GM21529 (cell line): ENCODE measurements at regions not wholly inside any gene's neighbourhood (a gene's known extent, or its start where the extent isn't known, plus 50 kb on each side); places are given as distances from the start of the nearest gene placed in this dataset.
A peak's percentile ranks its signal among the peaks of the same experiment; 100 is the strongest.

ENCODE experiments used
- ATAC-seq: cut with Tn5 transposase; IDR thresholded peaks from one replicate; pipeline ENCODE4 v1.9.1; 2021; ENCODE audit not compliant: unreplicated experiment

DNA sequence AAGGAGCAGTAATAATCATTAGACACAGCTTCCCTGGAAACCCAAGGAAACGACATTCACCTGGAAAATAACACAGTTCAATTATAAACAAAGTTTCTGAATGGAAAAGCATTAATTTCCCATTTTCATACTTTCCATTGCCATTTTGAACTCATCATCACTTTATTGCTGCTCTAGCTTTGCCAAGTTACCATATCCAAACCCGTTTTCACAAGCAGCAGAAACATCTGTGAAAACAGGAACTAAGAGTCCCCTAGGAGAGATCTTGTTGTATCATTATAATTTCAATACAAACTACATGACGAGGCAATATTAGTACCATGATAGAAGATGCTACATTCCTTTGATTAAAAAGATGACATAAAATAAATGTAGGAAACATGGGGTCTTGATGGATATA, 597.0 kb upstream of the NRXN1 start:
- no peak for ATAC-seq

DNA sequence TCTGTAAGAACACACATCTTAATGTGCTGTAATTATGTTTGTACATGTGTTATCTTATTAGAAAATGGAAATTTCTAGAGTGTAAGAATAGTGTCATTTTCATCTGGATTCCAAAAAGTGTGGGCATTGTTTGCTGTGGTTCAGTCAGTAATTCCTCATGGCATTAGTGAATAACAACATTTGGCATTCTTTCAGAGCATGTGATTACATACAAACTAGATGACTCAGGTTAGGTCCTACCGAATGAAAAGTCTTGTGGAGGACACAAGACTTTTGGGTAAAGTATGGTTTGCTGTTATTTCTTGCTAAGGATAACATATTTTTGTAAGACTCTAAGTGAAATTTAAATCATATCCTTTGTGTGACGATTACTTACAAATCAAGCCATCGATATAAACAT, 593.1 kb upstream of the NRXN1 start:
- no peak for ATAC-seq

DNA sequence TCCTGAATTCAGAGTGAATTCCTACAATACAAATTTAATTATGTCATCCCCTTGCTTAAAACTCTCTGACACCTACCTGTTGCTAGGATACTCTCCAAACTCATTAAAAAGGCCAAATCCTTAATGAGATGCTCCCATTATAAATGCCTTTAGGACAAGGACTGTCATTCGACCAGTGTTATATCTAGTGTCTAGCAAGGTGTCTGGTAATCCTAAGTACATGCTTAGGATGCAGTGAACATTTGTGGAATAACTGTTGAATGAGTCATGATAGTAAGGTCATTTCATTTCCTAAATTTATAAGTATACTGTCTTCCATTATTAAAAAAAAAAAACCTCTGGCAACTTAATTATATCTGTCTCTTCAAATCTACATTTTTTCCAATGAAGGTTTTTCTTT, 588.9 kb upstream of the NRXN1 start:
- ATAC-seq = no peak

DNA sequence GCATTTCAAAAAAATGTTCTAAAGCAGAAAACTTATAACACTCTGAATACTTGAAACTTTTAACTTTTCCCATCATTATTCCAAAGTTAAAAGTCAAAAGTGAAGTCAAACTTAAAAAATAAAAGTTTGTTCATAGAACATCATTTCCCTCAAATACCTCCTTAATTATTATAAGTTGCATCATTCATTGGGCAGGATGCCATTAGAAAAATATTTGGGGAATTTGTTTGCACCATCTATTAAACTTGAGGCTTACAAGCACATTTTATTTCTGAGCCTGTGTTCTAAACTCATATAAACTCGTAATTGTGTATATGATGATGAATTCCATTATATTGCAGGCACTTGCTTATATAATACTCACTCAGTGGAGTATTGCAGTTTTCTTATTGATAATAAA, 588.0 kb upstream of the NRXN1 start:
- ATAC-seq = no peak

DNA sequence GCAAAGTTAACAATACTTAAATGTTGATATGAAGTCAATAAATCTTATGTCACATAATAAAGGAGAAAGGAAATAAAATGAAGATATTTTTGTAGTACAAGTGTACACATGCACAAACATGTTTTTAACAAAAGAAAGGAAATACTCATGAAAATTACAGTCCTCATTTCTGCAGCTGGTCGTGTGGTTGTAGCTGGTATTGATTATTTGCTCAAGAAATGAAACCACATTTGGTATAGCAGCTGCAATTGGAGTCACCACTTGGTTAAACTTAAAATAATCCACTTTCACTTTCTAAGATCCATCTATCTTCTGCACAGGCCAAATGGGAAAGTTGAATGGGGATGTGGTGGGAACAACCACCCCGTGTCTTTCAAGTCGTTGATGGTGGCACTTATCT, 580.5 kb upstream of the NRXN1 start:
- ATAC-seq = no peak

DNA sequence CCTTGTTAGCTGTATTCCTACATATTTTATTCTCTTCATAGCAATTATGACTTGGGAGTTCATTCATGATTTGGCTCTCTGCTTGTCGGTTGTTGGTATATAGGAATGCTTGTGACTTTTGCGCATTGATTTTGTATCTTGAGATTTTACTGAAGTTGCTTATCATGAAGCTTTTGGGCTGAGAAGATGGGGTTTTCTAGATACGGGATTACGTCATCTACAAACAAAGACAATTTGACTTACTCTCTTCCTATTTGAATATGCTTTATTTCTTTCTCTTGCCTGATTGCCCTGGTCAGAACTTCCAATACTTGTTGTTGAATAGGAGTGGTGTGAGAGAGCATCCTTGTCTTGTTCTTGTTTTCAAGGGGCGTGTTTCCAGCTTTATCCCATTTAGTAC, 569.8 kb upstream of the NRXN1 start:
- no peak for ATAC-seq

DNA sequence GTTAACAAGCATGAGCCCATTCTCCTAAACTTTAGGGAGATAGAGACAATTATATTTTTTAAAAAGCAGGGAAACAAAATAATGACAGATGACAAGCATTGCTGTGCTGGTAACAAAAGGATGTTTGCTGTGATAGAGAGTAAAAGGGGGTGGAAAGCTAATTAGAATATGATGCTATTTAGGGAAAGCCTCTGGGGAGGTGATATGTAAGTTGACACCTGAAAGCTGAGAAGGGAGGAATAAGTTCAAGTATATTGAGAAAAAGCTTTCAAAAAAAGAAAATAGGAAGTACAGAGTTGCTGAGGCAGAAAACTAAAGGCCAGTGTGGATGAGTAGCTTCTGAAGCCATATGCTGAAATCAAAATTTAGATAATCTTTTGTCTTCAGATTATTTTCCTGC, 565.2 kb upstream of the NRXN1 start:
- ATAC-seq = no peak

DNA sequence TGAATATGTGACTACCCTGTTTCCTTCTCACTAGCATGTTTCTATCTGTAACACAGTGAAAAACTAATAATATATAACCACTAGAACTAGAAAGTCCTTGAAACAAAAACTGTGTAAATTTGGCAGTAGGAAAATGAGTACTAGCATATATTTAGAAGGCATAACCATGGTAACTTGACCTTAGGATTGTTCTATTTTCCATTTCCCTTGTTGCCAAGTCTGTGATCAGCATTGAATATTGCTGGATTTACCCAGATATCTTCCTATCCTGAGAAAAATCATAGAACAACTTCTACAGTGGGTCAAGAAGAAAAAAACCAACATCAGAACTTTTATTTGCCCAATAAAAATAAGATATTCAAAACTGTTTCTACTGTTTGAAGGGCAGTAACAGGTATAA, 563.9 kb upstream of the NRXN1 start:
- ATAC-seq = no peak

DNA sequence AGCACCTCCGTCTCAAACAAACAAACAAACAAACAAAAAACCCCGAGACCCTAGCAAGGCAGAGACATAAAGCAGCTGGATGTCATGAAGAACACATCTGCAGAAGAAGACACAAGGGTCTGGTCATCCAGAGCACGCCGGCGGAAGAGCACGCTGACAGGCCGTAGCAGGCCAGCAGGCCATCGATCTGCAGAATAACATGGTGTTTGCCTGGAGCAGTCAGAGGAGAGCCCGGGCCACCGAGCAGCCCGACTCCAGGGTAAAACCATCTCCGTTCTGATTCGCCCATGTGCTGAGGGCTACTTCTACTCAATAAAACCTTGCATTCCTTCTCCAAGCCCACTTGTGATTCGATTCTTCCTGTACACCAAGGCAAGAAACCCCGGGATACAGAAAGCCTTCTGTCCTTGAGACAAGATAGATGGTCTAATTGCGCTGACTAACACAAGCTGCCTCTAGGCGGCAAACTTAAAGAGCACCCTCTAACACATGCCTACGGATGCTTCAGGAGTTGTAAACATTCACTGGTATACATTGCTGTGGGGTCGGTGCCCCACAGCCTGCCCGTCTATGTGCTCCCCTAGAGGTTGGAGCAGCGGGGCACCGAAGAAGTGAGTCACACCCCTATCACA, 549.8 kb upstream of the NRXN1 start:
- ATAC-seq = no peak

DNA sequence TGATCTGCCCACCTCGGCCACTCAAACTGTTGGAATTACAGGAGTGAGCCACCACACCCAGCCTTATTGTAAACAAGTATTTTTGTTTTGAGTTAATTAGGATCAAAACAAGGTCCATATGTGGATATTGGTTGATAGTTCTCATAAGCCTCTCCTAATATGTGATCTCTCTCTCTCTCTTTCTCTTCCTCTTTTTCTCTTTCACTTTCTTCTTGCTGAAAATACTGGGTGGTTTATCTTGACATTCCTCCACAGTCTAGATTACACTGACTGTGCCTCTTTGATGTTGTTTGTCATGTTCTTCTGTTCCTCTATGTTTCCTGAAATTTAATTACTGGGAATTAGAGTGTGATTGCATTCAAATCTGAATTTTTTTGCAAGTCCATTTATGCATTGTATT, 547.5 kb upstream of the NRXN1 start:
- ATAC-seq = no peak

DNA sequence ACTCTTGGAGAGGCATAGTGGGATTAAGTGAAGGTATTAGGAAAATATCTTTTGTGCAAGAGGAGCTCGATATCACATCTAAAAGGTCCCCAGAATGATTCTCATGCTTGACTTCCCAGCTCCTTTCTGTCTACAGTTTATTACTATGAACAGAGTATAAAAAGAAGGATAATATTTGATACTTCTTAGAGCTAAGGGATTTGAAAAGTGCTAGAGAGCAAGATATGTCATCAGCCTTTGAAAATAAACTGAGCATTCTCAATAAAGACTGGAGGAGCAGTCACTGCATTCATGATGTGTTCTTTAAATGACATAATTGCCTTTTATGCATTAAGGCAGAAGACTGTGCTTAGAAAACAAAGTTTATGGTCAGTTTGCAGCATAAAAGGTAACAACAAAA, 543.2 kb upstream of the NRXN1 start:
- no peak for ATAC-seq

DNA sequence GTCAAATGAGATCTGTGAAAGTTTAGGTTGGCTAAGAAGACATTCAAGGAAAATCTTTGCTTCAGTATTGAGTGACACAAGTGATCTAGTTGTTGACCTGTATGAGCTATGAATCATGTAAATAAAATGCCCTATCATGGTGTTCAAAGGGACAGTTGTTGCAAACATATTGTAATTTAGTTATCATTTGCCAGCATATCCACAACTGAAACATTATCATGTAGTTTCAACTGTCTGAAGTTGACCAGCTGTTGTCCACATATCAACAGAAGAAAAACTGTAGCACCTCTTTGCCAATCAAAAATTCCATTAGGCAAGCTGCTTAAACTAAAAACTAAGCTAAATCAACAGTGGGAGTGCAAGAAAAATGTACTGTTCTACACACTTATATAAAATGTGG, 527.1 kb upstream of the NRXN1 start:
- no peak for ATAC-seq

DNA sequence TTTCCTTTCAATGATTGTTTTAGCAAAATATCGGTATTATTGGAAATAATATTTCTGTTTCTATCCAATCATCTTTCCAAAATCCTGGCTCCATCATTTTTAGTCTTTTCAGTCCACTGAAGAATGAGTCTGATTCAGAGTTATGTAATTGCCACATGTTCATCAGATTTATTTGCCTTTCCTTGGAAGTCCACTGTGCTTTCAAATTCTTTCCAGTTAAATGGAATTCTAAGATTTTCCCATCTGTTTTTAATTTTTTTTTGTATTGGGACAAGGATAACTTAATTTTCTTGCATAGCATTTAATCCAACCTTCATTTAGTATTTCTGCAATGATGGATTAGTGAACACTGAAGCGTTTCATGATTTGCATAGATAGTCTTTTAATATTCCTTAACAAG, 521.5 kb upstream of the NRXN1 start:
- no peak for ATAC-seq

DNA sequence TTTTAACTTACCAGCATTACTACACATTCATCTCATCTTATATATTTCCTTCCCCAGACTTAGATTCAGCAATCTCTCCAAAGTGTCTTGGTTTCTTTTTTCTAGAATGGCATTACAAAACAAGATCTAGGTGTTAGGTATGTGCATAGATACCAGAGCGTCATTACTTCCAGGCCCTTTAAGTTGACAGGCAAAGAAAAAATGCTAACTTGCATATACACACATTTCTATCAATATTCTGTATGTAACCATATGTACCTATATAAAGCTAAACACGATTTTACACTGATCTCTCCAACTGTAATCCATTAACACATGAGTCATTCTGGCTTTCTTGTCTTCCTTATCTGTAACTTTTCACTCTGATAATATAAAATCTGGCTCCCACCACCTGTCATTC, 503.8 kb upstream of the NRXN1 start:
- no peak for ATAC-seq

DNA sequence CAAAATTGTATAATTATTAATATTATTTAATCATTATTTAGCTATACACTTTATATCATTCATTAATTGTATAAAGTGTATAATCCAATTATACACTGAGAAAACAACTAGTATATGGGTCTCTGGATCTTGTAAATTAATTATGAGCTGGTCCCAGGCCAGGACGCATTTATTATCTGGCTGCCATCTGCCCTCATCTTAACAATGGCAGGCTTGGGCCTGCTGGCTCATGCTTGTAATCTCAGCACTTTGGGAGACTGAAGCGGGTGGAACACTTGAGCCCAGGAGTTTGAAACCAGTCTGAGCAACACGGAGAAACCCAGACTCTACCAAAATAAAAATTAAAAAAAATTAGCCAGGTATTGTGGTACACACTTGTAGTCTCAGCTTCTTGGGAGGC, 502.2 kb upstream of the NRXN1 start:
- no peak for ATAC-seq

DNA sequence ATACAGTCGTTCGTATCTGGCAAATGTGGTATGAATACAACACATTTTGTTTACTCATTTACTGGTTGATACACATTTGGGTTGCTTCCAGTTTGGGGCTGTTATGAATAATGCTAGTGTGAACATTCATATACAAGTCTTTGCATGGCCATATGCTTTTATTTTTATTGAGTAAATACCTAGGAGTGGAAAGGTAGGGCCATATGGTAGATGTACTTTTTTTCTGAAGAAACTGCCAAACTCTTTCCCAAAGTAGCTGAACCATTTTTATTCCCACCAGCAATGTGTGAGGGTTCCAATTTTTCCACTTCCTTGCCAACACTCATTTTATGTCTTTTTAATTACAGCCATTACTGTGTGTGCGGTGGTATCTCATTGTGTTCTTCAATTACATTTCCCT, 496.2 kb upstream of the NRXN1 start:
- no peak for ATAC-seq

DNA sequence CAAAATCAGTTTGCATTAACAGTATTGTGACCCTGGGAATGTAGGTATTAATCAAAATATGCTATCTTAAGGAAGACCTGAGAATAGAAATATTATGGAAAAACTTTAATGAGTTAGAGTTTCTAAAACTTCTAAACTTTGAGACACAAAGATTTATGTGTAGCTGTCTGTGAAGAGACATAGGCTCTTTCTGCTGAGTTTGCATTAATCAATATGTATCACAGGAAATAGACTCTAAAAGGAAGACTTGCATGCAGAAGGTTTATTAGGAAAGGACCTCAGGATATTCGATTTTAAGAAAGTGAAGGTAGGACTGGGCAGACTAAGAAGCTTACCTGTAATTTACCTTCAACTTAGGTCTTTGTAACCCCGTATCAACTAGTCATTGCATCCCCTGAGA, 494.8 kb upstream of the NRXN1 start:
- ATAC-seq = no peak

DNA sequence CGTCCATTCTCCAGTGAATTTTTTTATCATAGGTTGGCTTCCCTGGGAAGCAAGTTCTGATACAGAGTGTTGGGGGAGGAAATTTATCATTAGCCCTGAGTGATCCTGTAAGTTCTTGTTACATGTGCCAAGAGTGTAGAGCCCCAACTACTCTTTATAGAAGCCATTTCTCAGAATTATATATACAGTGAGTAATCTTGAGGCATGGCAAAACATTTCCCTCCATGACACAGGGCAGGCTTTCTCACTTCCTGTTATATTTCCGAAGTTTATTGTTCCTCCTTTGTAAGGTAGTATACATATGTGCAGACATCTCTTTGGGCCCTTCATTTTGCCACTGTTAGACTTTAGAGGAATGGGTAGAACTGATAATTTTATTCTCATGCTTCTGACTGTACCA, 484.7 kb upstream of the NRXN1 start:
- ATAC-seq = no peak

DNA sequence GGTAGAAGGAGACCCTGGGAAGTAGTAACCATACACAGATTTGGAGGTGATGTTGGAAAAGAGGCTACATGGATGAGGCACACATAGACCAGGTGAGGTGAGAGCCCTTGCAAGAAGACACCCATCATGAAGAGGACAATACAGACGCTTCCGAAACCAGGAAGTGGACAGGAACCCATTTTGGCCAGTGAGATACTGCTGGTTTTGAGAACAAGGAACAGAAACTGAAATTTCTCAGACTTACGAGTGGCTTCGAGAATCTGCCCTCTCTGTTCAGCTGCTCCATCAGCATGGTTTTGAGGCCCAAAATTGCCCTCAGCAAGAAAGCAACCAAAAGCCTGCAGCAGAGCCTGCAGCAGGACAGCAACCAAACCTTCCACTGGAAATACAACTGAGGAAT, 479.1 kb upstream of the NRXN1 start:
- peak; percentile 87 for ATAC-seq

DNA sequence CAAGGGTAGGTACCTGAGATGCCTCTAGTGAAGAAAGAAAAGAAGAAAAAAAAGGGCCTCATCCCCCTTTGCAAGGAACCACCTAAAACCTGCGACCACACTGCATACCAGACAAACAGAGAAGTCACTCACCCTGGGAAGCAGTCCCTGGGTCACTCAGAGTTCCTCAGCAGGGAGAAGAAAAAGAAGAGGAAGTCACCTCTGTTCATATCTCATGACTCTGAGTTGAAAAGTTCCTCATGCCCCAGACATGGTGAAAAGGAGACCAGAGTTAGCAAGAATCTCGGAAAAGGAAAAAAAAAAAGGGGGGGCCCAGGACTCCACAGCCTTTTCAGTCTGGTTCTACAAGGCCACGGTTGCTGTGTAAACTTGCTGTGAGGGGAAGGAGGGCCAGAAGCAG, 478.4 kb upstream of the NRXN1 start:
- no peak for ATAC-seq

DNA sequence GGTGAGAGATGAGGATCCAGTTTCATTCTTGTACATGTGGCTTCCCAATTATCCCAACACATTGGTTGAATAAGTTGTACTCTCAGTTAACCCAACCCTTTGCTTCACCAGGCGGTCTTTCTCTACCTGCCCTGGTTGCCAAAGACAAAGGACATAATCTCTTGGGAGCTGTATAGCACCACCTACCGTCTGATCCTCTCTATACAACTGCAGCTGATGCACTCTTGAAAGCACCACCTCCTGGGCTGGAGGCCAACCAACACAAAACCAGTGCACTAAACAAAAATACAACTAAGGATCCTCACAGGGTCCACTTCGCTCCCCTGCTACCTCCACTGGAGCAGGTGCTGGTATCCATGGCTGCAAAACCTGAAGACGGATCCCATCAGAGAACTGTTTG, 473.6 kb upstream of the NRXN1 start:
- ATAC-seq = no peak

DNA sequence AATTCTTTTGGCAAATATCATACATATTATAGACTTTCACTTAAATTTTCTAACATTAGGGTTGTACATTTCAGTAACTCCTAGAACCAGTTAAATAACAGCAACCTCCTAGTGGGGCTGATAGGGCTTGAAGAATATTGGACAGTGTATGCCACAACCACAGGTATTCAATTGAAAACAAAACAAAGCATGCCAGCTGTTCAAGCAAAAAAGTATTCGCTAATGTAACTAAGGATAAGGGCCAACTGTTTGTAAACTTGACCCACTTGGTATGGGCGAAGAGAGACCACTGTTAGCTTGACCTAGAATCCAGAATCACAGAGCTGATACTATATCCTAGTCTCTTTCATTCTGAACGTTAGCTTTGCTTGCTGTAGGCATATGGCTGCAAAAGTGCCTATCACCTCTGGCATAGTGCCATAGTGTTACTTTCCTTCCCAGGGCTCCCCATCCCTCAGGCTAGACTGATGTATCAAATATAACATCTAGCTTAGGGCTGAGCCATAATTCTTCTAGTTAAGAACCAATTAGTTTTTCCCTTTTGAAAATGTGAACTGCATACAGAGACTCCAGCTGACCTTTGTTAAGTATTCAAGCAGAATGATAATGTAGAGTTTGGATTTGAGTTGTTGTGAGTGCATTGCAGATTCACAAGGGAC, 458.8 kb upstream of the NRXN1 start:
- ATAC-seq = no peak

DNA sequence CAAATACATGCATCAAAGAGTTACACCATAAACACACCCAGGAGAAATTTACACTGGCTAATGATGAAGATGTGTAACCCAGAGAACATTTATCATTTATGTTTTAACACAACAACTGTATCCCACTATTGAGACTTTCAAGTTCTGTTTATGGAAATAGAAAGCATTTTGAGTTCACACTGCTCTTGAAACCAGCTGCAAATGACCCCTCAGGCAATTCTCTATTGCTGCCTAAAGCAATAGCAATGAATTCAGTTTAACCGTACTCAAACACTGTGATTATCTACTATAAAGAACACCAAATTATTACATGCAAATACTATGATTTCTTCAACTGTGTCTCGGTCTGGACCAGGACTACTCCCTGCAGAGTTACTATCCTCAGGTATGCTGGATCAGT, 452.7 kb upstream of the NRXN1 start:
- ATAC-seq = no peak
